PC-3 (cell line): ENCODE measurements at regions not wholly inside any gene's neighbourhood (a gene's known extent, or its start where the extent isn't known, plus 50 kb on each side); places are given as distances from the start of the nearest gene placed in this dataset.
"Not testable (repeated sequence)": the region's sequence is repeated elsewhere in the genome, so short reads cannot be mapped to it uniquely, and the experiment has no call there.

Experiments
- ATAC-seq: fragments of 200-7000 bp; cut with Tn5 transposase; 2 replicates; pipeline ENCODE4 v1.9.1; 2020; ENCODE audit warnings: mild to moderate bottlenecking, moderate library complexity
- BruUV-seq: library from RNA; stranded (reverse); fragments of 400-500 nt; replicated peaks from 2 replicates; lab custom pipeline; 2021; lab: Mats Ljungman, UMichigan
- CTCF ChIA-PET: fragments of 300-600 bp; sonication (Branson Sonifier 250); formaldehyde crosslinking; loops from one replicate; lab custom pipeline; 2022; ENCODE audit warnings: antibody characterized with exemption; lab: Charles Lee
- POLR2A ChIA-PET: fragments of 300-600 bp; sonication (Branson Sonifier 250); formaldehyde crosslinking; loops from one replicate; lab custom pipeline; 2022; ENCODE audit warnings: antibody characterized with exemption; ENCODE audit not compliant: unreplicated experiment; lab: Charles Lee
- DNase-seq: peaks from one replicate; pipeline ENCODE4 v3.0.0-alpha.2; 2015
- H2AFZ ChIP-seq: fragments of 300-600 bp; sonication (generic); 2 replicates; pipeline ENCODE4 v1.6.0; 2016; ENCODE audit warnings: antibody characterized with exemption, low read length
- H3F3A ChIP-seq: fragments of 300-600 bp; sonication (generic); one replicate; pipeline ENCODE4 v1.6.0; 2017; ENCODE audit warnings: antibody characterized with exemption, low read length, control low read depth, mild to moderate bottlenecking; ENCODE audit not compliant: unreplicated experiment
- H3K27ac ChIP-seq: fragments of 300-600 bp; sonication (generic); 2 replicates; pipeline ENCODE4 v1.5.1; 2016; ENCODE audit warnings: mild to moderate bottlenecking, low read length
- H3K27me3 ChIP-seq: fragments of 300-600 bp; sonication (generic); 2 replicates; pipeline ENCODE4 v1.6.1; 2016; ENCODE audit warnings: low read length, mixed read lengths
- H3K36me3 ChIP-seq: fragments of 300-600 bp; sonication (generic); 2 replicates; pipeline ENCODE4 v1.6.1; 2016; ENCODE audit warnings: low read depth, mixed run types, low read length, mixed read lengths
- H3K4me1 ChIP-seq: fragments of 300-600 bp; sonication (generic); 2 replicates; pipeline ENCODE4 v1.5.1; 2016; ENCODE audit warnings: low read length; ENCODE audit not compliant: insufficient read depth
- H3K4me2 ChIP-seq: fragments of 300-600 bp; sonication (generic); 2 replicates; pipeline ENCODE4 v1.6.0; 2016; ENCODE audit warnings: low read length
- H3K4me3 ChIP-seq: fragments of 300-600 bp; sonication (generic); 2 replicates; pipeline ENCODE4 v1.5.1; 2016; ENCODE audit warnings: mild to moderate bottlenecking, low read length, mixed read lengths
- H3K79me2 ChIP-seq: fragments of 300-600 bp; sonication (generic); 2 replicates; pipeline ENCODE4 v1.6.1; 2017; ENCODE audit warnings: low read length, mixed read lengths
- H3K9ac ChIP-seq: fragments of 300-600 bp; sonication (generic); 2 replicates; pipeline ENCODE4 v1.6.0; 2016; ENCODE audit warnings: mild to moderate bottlenecking, low read length
- H3K9me2 ChIP-seq: fragments of 300-600 bp; sonication (generic); replicated peaks from 2 replicates; pipeline ENCODE4 v1.6.1; 2016; ENCODE audit warnings: mixed run types, low read length, mixed read lengths
- H3K9me3 ChIP-seq: fragments of 300-600 bp; sonication (generic); 2 replicates; pipeline ENCODE4 v1.6.1; 2016; ENCODE audit warnings: low read length, mixed read lengths
- H4K20me1 ChIP-seq: fragments of 300-600 bp; sonication (generic); 2 replicates; pipeline ENCODE4 v1.6.1; 2016; ENCODE audit warnings: low read length, mixed read lengths
- CTCF ChIP-seq: fragments of 300-600 bp; sonication (generic); conservative IDR thresholded peaks from 2 replicates; pipeline ENCODE4 v1.5.1; 2017; ENCODE audit warnings: antibody characterized with exemption, low read depth, mild to moderate bottlenecking, low read length
- EZH2 ChIP-seq: fragments of 300-600 bp; sonication (generic); IDR thresholded peaks from one replicate; pipeline ENCODE4 v1.6.1; 2017; ENCODE audit warnings: antibody characterized with exemption, mild to moderate bottlenecking, low read length; ENCODE audit not compliant: unreplicated experiment
- EZH2phosphoT487 ChIP-seq: fragments of 300-600 bp; sonication (generic); IDR thresholded peaks from 2 replicates; pipeline ENCODE4 v1.6.1; 2018; ENCODE audit warnings: mild to moderate bottlenecking, antibody characterized with exemption, low read length, borderline replicate concordance
- intact Hi-C: fragments of 100-400 bp; cut with micrococcal nuclease; formaldehyde crosslinking; loops from 2 replicates; pipeline ENCODE4 v1.9.0; 2023

- Histone ChIP-seq H4K20me1 (no peaks in the 10 kb centered on the region), H3K9me3 (no peaks in the 10 kb centered on the region), H3K27me3 (no peaks in the 10 kb centered on the region), H3K36me3 (no peaks in the 10 kb centered on the region), H2AFZ (no peak overlapping the region), H3K79me2 (no peaks in the 10 kb centered on the region), H3K9me2 (no peaks in the 10 kb centered on the region), H3K4me1 (peaks cover 7% of the 10 kb centered on the region), H3K9ac (no peak overlapping the region), H3K4me3 (no peak overlapping the region), H3F3A (no peaks in the 10 kb centered on the region), H3K27ac (no peak overlapping the region), H3K4me2 (no peak overlapping the region)
- no peak for TF ChIP-seq CTCF
- no peak for TF ChIP-seq EZH2phosphoT487
- no peak for TF ChIP-seq EZH2
- no TSS peak for BruUV-seq
- DNase-seq = no peak
- ATAC-seq = no peak
- intact Hi-C loops = no loop called here
- ChIA-PET POLR2A (no interaction called here), CTCF (no interaction called here)
These were observed 117.0 kb downstream of the PCSK1 start for GRCh38 chr5:96316017-96316416.

- Histone ChIP-seq H3K9ac (no peak overlapping the region), H3K4me1 (peaks cover under 1% of the 10 kb centered on the region; the same call in 1 of the 2 replicates), H3K4me2 (no peak overlapping the region), H3K4me3 (no peak overlapping the region), H3K9me3 (no peaks in the 10 kb centered on the region), H3K27me3 (no peaks in the 10 kb centered on the region), H3K79me2 (no peaks in the 10 kb centered on the region), H3K27ac (no peak overlapping the region), H4K20me1 (no peaks in the 10 kb centered on the region), H3K36me3 (no peaks in the 10 kb centered on the region), H3F3A (no peaks in the 10 kb centered on the region), H3K9me2 (no peaks in the 10 kb centered on the region), H2AFZ (no peak overlapping the region)
- no peak for TF ChIP-seq CTCF
- TF ChIP-seq EZH2phosphoT487 = no peak
- no peak for TF ChIP-seq EZH2
- ChIA-PET POLR2A (no interaction called here), CTCF (no interaction called here)
- no TSS peak for BruUV-seq
- ATAC-seq = no peak
- no peak for DNase-seq
- intact Hi-C loops = no loop called here
These were observed 117.6 kb downstream of the PCSK1 start for GRCh38 chr5:96315431-96315830.

GRCh38 chr5:96312383-96312782 lies 120.7 kb downstream of the PCSK1 start:
- DNase-seq (no peak), ATAC-seq (no peak)
- ChIA-PET POLR2A (no interaction called here), CTCF (no interaction called here)
- no peaks in the 10 kb centered on the region for H3K36me3 ChIP-seq
- no peak overlapping the region for H2AFZ ChIP-seq
- BruUV-seq = no TSS peak
- H4K20me1 ChIP-seq = no peaks in the 10 kb centered on the region
- H3K9me2 ChIP-seq = no peaks in the 10 kb centered on the region
- no peak overlapping the region for H3K27ac ChIP-seq
- no peaks in the 10 kb centered on the region for H3K4me1 ChIP-seq
- no peaks in the 10 kb centered on the region for H3K79me2 ChIP-seq
- H3K9ac ChIP-seq = no peak overlapping the region
- H3K9me3 ChIP-seq = no peaks in the 10 kb centered on the region
- no peaks in the 10 kb centered on the region for H3K27me3 ChIP-seq
- no peak overlapping the region for H3K4me2 ChIP-seq
- H3K4me3 ChIP-seq = no peak overlapping the region
- no peak for TF ChIP-seq EZH2
- H3F3A ChIP-seq = no peaks in the 10 kb centered on the region
- intact Hi-C loops = no loop called here

- H3K27ac ChIP-seq, H3K4me2 ChIP-seq, H2AFZ ChIP-seq, DNase-seq, H3K36me3 ChIP-seq, intact Hi-C loops, BruUV-seq, H3K4me3 ChIP-seq, POLR2A ChIA-PET, H3K27me3 ChIP-seq, H3K9me2 ChIP-seq, H3F3A ChIP-seq, H3K9ac ChIP-seq, H4K20me1 ChIP-seq, ATAC-seq, CTCF ChIA-PET, H3K9me3 ChIP-seq, H3K4me1 ChIP-seq, H3K79me2 ChIP-seq: not testable (repeated sequence)
These were observed 126.0 kb downstream of the PCSK1 start for GRCh38 chr5:96307047-96307446.
